A673 (cell line): ENCODE measurements at regions not wholly inside any gene's neighbourhood (a gene's known extent, or its start where the extent isn't known, plus 50 kb on each side); places are given as distances from the start of the nearest gene placed in this dataset.

Experiments used
- BruUV-seq: library from RNA; stranded (reverse); fragments of 400-500 nt; replicated peaks from 2 replicates; lab custom pipeline; 2021; lab: Mats Ljungman, UMichigan
- CTCF ChIA-PET: fragments of 300-600 bp; sonication (Branson Sonifier 250); formaldehyde crosslinking; loops from one replicate; lab custom pipeline; 2022; ENCODE audit warnings: antibody characterized with exemption; lab: Charles Lee
- POLR2A ChIA-PET: fragments of 300-600 bp; sonication (Branson Sonifier 250); formaldehyde crosslinking; loops from one replicate; lab custom pipeline; 2022; ENCODE audit warnings: antibody characterized with exemption; ENCODE audit not compliant: low non-redundant PET; lab: Charles Lee
- DNase-seq: peaks from one replicate; pipeline ENCODE4 v3.0.0-alpha.2; 2015; ENCODE audit warnings: low spot score
- H3K27ac ChIP-seq: fragments of 200-600 bp; sonication (generic); 2 replicates; pipeline ENCODE4 v1.5.1; 2016; ENCODE audit warnings: mixed run types, low read depth, mild to moderate bottlenecking, mixed read lengths, antibody characterized with exemption, low read length; ENCODE audit not compliant: poor library complexity, severe bottlenecking
- H3K27me3 ChIP-seq: fragments of 200-600 bp; sonication (generic); replicated peaks from 2 replicates; pipeline ENCODE4 v1.6.1; 2017; ENCODE audit warnings: mixed run types, low read depth, mild to moderate bottlenecking, mixed read lengths, antibody characterized with exemption, low read length; ENCODE audit not compliant: insufficient read depth, poor library complexity
- H3K36me3 ChIP-seq: fragments of 200-600 bp; sonication (generic); 2 replicates; pipeline ENCODE4 v1.6.1; 2016; ENCODE audit warnings: mixed run types, mild to moderate bottlenecking, mixed read lengths, antibody characterized with exemption, low read length; ENCODE audit not compliant: insufficient read depth, poor library complexity, severe bottlenecking
- H3K4me1 ChIP-seq: fragments of 200-600 bp; sonication (generic); 2 replicates; pipeline ENCODE4 v1.6.1; 2017; ENCODE audit warnings: mixed run types, mild to moderate bottlenecking, mixed read lengths, antibody characterized with exemption, low read length; ENCODE audit not compliant: insufficient read depth, poor library complexity, severe bottlenecking
- H3K4me3 ChIP-seq: fragments of 200-600 bp; sonication (generic); 2 replicates; pipeline ENCODE4 v1.5.1; 2016; ENCODE audit warnings: low read depth, mixed run types, mild to moderate bottlenecking, mixed read lengths, low read length; ENCODE audit not compliant: poor library complexity, severe bottlenecking
- H3K9me3 ChIP-seq: fragments of 200-600 bp; sonication (generic); 2 replicates; pipeline ENCODE4 v1.6.1; 2016; ENCODE audit warnings: mixed run types, low read depth, mild to moderate bottlenecking, mixed read lengths, antibody characterized with exemption, low read length; ENCODE audit not compliant: poor library complexity, severe bottlenecking
- CTCF ChIP-seq: fragments of 300-800, 200-600 bp; sonication (generic); conservative IDR thresholded peaks from 2 replicates; pipeline ENCODE4 v1.5.1; 2017; ENCODE audit warnings: low read depth, mild to moderate bottlenecking, antibody characterized with exemption, low read length, moderate library complexity, mixed read lengths
- EZH2 ChIP-seq: fragments of 200-600 bp; sonication (generic); IDR thresholded peaks from 2 replicates; pipeline ENCODE4 v1.6.1; 2017; ENCODE audit warnings: borderline replicate concordance, low read depth, mild to moderate bottlenecking, mixed read lengths, antibody characterized with exemption, low read length; ENCODE audit not compliant: poor library complexity, severe bottlenecking
- intact Hi-C: fragments of 100-400 bp; cut with micrococcal nuclease; formaldehyde crosslinking; loops from one replicate; pipeline ENCODE4 v1.10.0; 2022; ENCODE audit not compliant: unreplicated experiment

GRCh38 chr2:16011621-16011960, 71.2 kb downstream of the MYCN start:
- H3K36me3 ChIP-seq: no peaks in the 10 kb centered on the region
- intact Hi-C loops: no loop called here
- TF ChIP-seq EZH2 (no peak), CTCF (no peak)
- DNase-seq: no peak
- POLR2A ChIA-PET: no interaction called here
- H3K4me3 ChIP-seq: no peak overlapping the region
- H3K27me3 ChIP-seq: no peaks in the 10 kb centered on the region
- no peaks in the 10 kb centered on the region for H3K4me1 ChIP-seq
- CTCF ChIA-PET: no interaction called here
- H3K27ac ChIP-seq: no peak overlapping the region
- BruUV-seq: no TSS peak
- H3K9me3 ChIP-seq: no peaks in the 10 kb centered on the region

DNA sequence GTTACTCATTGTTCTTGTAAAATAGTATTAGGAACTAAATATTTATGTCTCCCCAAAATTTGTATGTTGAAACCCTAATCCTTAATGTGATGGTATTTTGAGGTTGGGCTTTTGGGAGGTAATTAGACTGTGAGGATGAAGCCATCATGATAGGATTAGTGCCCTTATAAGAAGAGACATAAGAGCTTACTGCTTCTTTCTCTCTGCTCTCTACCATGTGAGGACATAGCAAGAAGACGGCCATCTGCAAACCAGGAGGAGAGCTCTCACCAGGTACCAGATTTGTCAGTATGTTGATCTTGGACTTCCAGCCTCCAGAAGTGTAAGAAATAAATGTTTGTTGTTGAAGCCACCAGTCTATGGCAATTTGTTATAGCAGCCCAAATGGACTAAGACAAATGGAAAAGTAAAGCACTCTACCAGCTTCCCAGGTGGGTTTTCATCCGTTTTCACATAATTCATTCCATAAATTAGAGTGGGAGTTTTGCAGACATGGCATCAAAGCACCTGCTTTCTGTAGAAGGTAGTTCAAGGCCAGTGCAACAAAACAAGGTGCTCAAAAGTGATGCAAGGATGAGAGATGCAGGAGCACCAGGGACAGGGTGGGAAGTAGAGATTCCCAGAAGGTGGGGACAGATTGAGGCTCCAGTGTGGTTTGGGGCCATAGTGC, 70.7 kb downstream of the MYCN start:
- H3K9me3 ChIP-seq: no peaks in the 10 kb centered on the region
- CTCF ChIA-PET: no interaction called here
- no peak overlapping the region for H3K4me3 ChIP-seq
- no peaks in the 10 kb centered on the region for H3K4me1 ChIP-seq
- POLR2A ChIA-PET: interaction anchor here (0.5 kb wide), 1 partner anchor 14 kb away, joined by 3 read pairs; no protein-coding TSS in a partner anchor
- H3K27me3 ChIP-seq: no peaks in the 10 kb centered on the region
- BruUV-seq: no TSS peak
- H3K36me3 ChIP-seq: no peaks in the 10 kb centered on the region
- no peak overlapping the region for H3K27ac ChIP-seq
- no peak for TF ChIP-seq CTCF
- no peak for TF ChIP-seq EZH2
- no peak for DNase-seq
- intact Hi-C loops: no loop called here

DNA sequence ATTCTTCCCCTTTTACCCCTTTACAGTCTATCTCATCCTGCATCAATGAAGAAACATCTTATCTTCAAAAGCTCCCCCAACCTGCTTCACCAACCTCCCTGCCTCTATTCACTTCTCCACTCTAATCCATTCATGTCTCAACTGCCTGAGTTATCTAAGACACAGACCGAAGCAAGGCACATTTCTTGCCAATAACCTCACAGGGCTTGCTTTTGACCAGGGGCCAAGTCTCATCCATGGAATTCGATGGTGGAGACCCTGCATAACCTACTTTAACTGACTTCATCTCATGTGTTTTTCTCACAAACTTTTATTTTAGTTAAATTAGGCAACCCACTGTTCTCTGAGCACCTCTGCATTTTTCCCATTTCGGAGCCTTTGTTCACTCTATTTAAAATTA, 69.7 kb downstream of the MYCN start:
- BruUV-seq: no TSS peak
- TF ChIP-seq CTCF: no peak
- TF ChIP-seq EZH2: no peak
- Histone ChIP-seq H3K4me1 (no peaks in the 10 kb centered on the region), H3K9me3 (no peaks in the 10 kb centered on the region), H3K36me3 (no peaks in the 10 kb centered on the region), H3K27me3 (no peaks in the 10 kb centered on the region), H3K27ac (no peak overlapping the region), H3K4me3 (no peak overlapping the region)
- intact Hi-C loops: no loop called here
- ChIA-PET CTCF (no interaction called here), POLR2A (no interaction called here)
- DNase-seq: no peak
